NK-92 treated with Interleukin-12 subunit alpha and Interleukin-12 subunit beta, amount 100 ng/mL, for 24 hours (cell line): ENCODE measurements at regions not wholly inside any gene's neighbourhood (a gene's known extent, or its start where the extent isn't known, plus 50 kb on each side); places are given as distances from the start of the nearest gene placed in this dataset.
"Not testable (repeated sequence)": the region's sequence is repeated elsewhere in the genome, so short reads cannot be mapped to it uniquely, and the experiment has no call there.

ENCODE experiments used
- DNase-seq: peaks from one replicate; lab custom pipeline; 2025; lab: John Stamatoyannopoulos, UW

GRCh38 chr4:29304595-29304994, 1415.6 kb upstream of the PCDH7 start:
- DNase-seq: no peak

GRCh38 chr4:29307256-29307655, 1412.9 kb upstream of the PCDH7 start:
- DNase-seq: no peak

- DNase-seq: no peak
These were observed 1412.4 kb upstream of the PCDH7 start for GRCh38 chr4:29307755-29308154.

- DNase-seq: no peak
These were observed 1411.1 kb upstream of the PCDH7 start for GRCh38 chr4:29309050-29309449.

GRCh38 chr4:29310252-29310651, 1409.9 kb upstream of the PCDH7 start:
- no peak for DNase-seq

GRCh38 chr4:29311247-29311646, 1408.9 kb upstream of the PCDH7 start:
- DNase-seq: no peak

- no peak for DNase-seq
These were observed 1400.4 kb upstream of the PCDH7 start for GRCh38 chr4:29319663-29320340.

- DNase-seq: no peak
These were observed 1399.1 kb upstream of the PCDH7 start for GRCh38 chr4:29320947-29321620.

GRCh38 chr4:29326004-29326403, 1394.2 kb upstream of the PCDH7 start:
- DNase-seq: no peak

GRCh38 chr4:29326816-29327215, 1393.4 kb upstream of the PCDH7 start:
- no peak for DNase-seq

GRCh38 chr4:29336861-29337260, 1383.3 kb upstream of the PCDH7 start:
- DNase-seq: no peak

GRCh38 chr4:29372971-29373370, 1347.2 kb upstream of the PCDH7 start:
- DNase-seq: no peak

- DNase-seq: no peak
These were observed 1344.5 kb upstream of the PCDH7 start for GRCh38 chr4:29375716-29376115.

GRCh38 chr4:29378237-29378636, 1341.9 kb upstream of the PCDH7 start:
- DNase-seq: not testable (repeated sequence)

- DNase-seq: no peak
These were observed 1329.2 kb upstream of the PCDH7 start for GRCh38 chr4:29390921-29391320.

GRCh38 chr4:29405116-29405515, 1315.1 kb upstream of the PCDH7 start:
- DNase-seq: no peak

- no peak for DNase-seq
These were observed 1304.4 kb upstream of the PCDH7 start for GRCh38 chr4:29415771-29416170.

GRCh38 chr4:29423836-29424721, 1296.1 kb upstream of the PCDH7 start:
- DNase-seq: no peak

GRCh38 chr4:29453303-29453820, 1266.8 kb upstream of the PCDH7 start:
- no peak for DNase-seq

- no peak for DNase-seq
These were observed 1260.2 kb upstream of the PCDH7 start for GRCh38 chr4:29459926-29460325.

- no peak for DNase-seq
These were observed 1253.0 kb upstream of the PCDH7 start for GRCh38 chr4:29467044-29467717.
